HCT116 (cell line): ENCODE measurements at regions not wholly inside any gene's neighbourhood (a gene's known extent, or its start where the extent isn't known, plus 50 kb on each side); places are given as distances from the start of the nearest gene placed in this dataset.

ENCODE experiments used
- ATAC-seq: fragments of 200-7000 bp; cut with Tn5 transposase; 2 replicates; pipeline ENCODE4 v1.9.1; 2020; ENCODE audit warnings: mild to moderate bottlenecking, moderate library complexity
- BruUV-seq: library from RNA; stranded (reverse); fragments of 400-500 nt; replicated peaks from 2 replicates; lab custom pipeline; 2021; lab: Mats Ljungman, UMichigan
- CTCF ChIA-PET: fragments of 300-600 bp; sonication (Branson Sonifier 250); formaldehyde crosslinking; loops from one replicate; lab custom pipeline; 2021; ENCODE audit warnings: antibody characterized with exemption; lab: Charles Lee
- POLR2A ChIA-PET: fragments of 300-600, 350-600 bp; sonication (Branson Sonifier 250); formaldehyde crosslinking; loops from one replicate; lab custom pipeline; 2021; ENCODE audit warnings: antibody characterized with exemption; lab: Charles Lee
- RAD21 ChIA-PET, 2 experiments: fragments of 300-600 bp; sonication (Branson Sonifier 250); formaldehyde crosslinking; loops; one replicate each; lab custom pipeline; 2023; ENCODE audit warnings: low total read pairs in 2 of 2; ENCODE audit not compliant: uncharacterized antibody in 2 of 2, unreplicated experiment in 2 of 2, low non-redundant PET in 1 of 2; lab: Charles Lee
- DNase-seq: peaks from one replicate; pipeline ENCODE4 v3.0.0-alpha.2; 2010; ENCODE audit warnings: low read depth, low spot score
- H2AFZ ChIP-seq: fragments of 200-600 bp; shearing (Covaris generic), sonication (generic); 2 replicates; pipeline ENCODE4 v1.6.1; 2017; ENCODE audit warnings: low read depth, mixed run types, mixed read lengths, antibody characterized with exemption, low read length; ENCODE audit not compliant: poor library complexity, severe bottlenecking
- H3K27ac ChIP-seq: 2 replicates; pipeline ENCODE4 v1.5.1; 2012; ENCODE audit warnings: low read depth, low read length
- H3K27me3 ChIP-seq: fragments of 200-600 bp; sonication (generic); 2 replicates; pipeline ENCODE4 v1.6.1; 2016; ENCODE audit warnings: mixed run types, low read length, mixed read lengths; ENCODE audit not compliant: insufficient read depth
- H3K36me3 ChIP-seq, 2 experiments: fragments of 200-500 bp in 1 of 2; fragments of 200-600 bp in 1 of 2; sonication (Bioruptor generic) in 1 of 2; sonication (generic) in 1 of 2; 2 replicates each; pipeline versions ENCODE4 v1.5.1 to v1.6.1; 2014 to 2016; ENCODE audit warnings: low read length in 2 of 2, inconsistent platforms in 1 of 2, mixed read lengths in 1 of 2, mixed run types in 1 of 2; ENCODE audit not compliant: insufficient read depth in 2 of 2, control insufficient read depth in 1 of 2
- H3K4me1 ChIP-seq, 2 experiments: fragments of 200-600 bp in 1 of 2; sonication (generic) in 1 of 2; 2 replicates each; pipeline versions ENCODE4 v1.5.1 to v1.6.1; 2012 to 2017; ENCODE audit warnings: low read length in 2 of 2, inconsistent platforms in 1 of 2, mild to moderate bottlenecking in 1 of 2, mixed read lengths in 1 of 2, mixed run types in 1 of 2, moderate library complexity in 1 of 2; ENCODE audit not compliant: insufficient read depth in 2 of 2, control insufficient read depth in 1 of 2
- H3K4me2 ChIP-seq: fragments of 200-600 bp; sonication (generic); 2 replicates; pipeline ENCODE4 v1.6.1; 2017; ENCODE audit warnings: mixed run types, low read length, mixed read lengths
- H3K4me3 ChIP-seq, 2 experiments: fragments of 200-600 bp in 1 of 2; sonication (generic) in 1 of 2; replicated peaks in 1 of 2; 2 replicates each; pipeline ENCODE4 v1.5.1; 2011 to 2016; ENCODE audit warnings: low read length in 2 of 2, control low read depth in 1 of 2, low read depth in 1 of 2, mild to moderate bottlenecking in 1 of 2, mixed read lengths in 1 of 2, mixed run types in 1 of 2
- H3K79me2 ChIP-seq: fragments of 200-600 bp; sonication (generic); 2 replicates; pipeline ENCODE4 v1.6.1; 2017; ENCODE audit warnings: mild to moderate bottlenecking, mixed run types, low read length, moderate library complexity, mixed read lengths; ENCODE audit not compliant: insufficient read depth
- H3K9ac ChIP-seq: fragments of 200-600 bp; sonication (generic); 2 replicates; pipeline ENCODE4 v1.6.1; 2016; ENCODE audit warnings: low read length, mixed read lengths
- H3K9me2 ChIP-seq: fragments of 200-600 bp; sonication (generic), shearing (Covaris generic); 2 replicates; pipeline ENCODE4 v1.6.1; 2017; ENCODE audit warnings: mixed run types, mild to moderate bottlenecking, moderate library complexity; ENCODE audit not compliant: insufficient read depth
- H3K9me3 ChIP-seq, 2 experiments: fragments of 200-500 bp in 1 of 2; fragments of 200-600 bp in 1 of 2; sonication (Bioruptor generic) in 1 of 2; sonication (generic) in 1 of 2; 2 replicates each; pipeline ENCODE4 v1.6.1; 2014 to 2017; ENCODE audit warnings: low read length in 2 of 2, mixed read lengths in 2 of 2, inconsistent platforms in 1 of 2, low read depth in 1 of 2, mild to moderate bottlenecking in 1 of 2, mixed run types in 1 of 2, moderate library complexity in 1 of 2; ENCODE audit not compliant: control insufficient read depth in 1 of 2, insufficient read depth in 1 of 2
- H4K20me1 ChIP-seq: fragments of 200-600 bp; sonication (generic), shearing (Covaris generic); 2 replicates; pipeline ENCODE4 v1.6.1; 2017; ENCODE audit warnings: mixed run types, mild to moderate bottlenecking, moderate library complexity; ENCODE audit not compliant: insufficient read depth
- CBX3 ChIP-seq: IDR thresholded peaks from 2 replicates; pipeline ENCODE4 v1.6.1; 2012; ENCODE audit warnings: low read depth
- CTCF ChIP-seq, 3 experiments: fragments of 200-600 bp in 1 of 3; sonication (generic) in 1 of 3; IDR thresholded peaks in 2 of 3; conservative IDR thresholded peaks in 1 of 3; 2 replicates each; pipeline ENCODE4 v1.5.1; 2012 to 2017; ENCODE audit warnings: low read depth in 2 of 3, low read length in 2 of 3, antibody characterized with exemption in 1 of 3, borderline replicate concordance in 1 of 3, control low read depth in 1 of 3, mild to moderate bottlenecking in 1 of 3, mixed read lengths in 1 of 3, mixed run types in 1 of 3, moderate library complexity in 1 of 3; ENCODE audit not compliant: insufficient read depth in 1 of 3
- ELF1 ChIP-seq: IDR thresholded peaks from 2 replicates; pipeline ENCODE4 v1.6.1; 2012; ENCODE audit warnings: low read depth, borderline replicate concordance
- EZH2 ChIP-seq: fragments of 200-600 bp; sonication (generic); IDR thresholded peaks from 2 replicates; pipeline ENCODE4 v1.6.1; 2017; ENCODE audit warnings: antibody characterized with exemption, mixed run types
- JUND ChIP-seq: IDR thresholded peaks from 2 replicates; pipeline ENCODE4 v1.6.1; 2012
- RAD21 ChIP-seq: IDR thresholded peaks from 2 replicates; pipeline ENCODE4 v1.6.1; 2012; ENCODE audit warnings: low read depth, mild to moderate bottlenecking
- SP1 ChIP-seq: IDR thresholded peaks from 2 replicates; pipeline ENCODE4 v1.6.1; 2012; ENCODE audit warnings: low read depth
- TCF7L2 ChIP-seq: IDR thresholded peaks from 2 replicates; pipeline ENCODE4 v1.7.0; 2011; ENCODE audit warnings: borderline replicate concordance, inconsistent platforms; ENCODE audit not compliant: insufficient read depth, insufficient read length; ENCODE audit errors: extremely low read depth
- YY1 ChIP-seq: IDR thresholded peaks from 2 replicates; pipeline ENCODE4 v1.6.1; 2011; ENCODE audit warnings: low read length, low read depth, moderate library complexity, mild to moderate bottlenecking; ENCODE audit not compliant: insufficient replicate concordance; ENCODE audit errors: extremely low read depth
- ZNF274 ChIP-seq: fragments of 200-500 bp; sonication (Bioruptor generic); IDR thresholded peaks from 2 replicates; pipeline ENCODE4 v1.6.1; 2014; ENCODE audit warnings: mild to moderate bottlenecking, low read depth, low read length, inconsistent platforms
- intact Hi-C: fragments of 100-400 bp; cut with micrococcal nuclease; formaldehyde crosslinking; loops from 2 replicates; pipeline ENCODE4 v1.10.0; 2022

DNA sequence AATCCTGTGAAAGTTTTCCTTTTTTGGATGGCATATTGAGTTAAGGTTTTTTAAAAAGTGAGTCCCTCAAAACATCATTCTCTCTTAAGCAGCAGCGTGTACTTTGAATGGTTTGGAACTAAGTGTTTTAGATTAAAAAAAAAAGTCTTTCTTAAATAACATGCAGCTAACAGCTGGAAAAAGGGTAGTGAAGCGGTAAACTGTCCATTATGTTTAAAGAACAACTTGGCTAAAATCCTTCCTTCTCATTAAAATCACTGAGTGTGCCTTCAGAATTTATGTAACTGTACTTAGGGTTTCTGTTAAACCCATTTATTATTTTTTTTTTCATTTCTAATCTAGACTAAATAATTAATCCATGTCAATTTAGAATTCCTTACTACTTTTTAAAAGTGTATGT, 254.2 kb upstream of the ADAMTS5 start (continued):
- TF ChIP-seq TCF7L2 (no peak), SP1 (no peak), JUND (no peak), ZNF274 (no peak), ELF1 (no peak)

DNA sequence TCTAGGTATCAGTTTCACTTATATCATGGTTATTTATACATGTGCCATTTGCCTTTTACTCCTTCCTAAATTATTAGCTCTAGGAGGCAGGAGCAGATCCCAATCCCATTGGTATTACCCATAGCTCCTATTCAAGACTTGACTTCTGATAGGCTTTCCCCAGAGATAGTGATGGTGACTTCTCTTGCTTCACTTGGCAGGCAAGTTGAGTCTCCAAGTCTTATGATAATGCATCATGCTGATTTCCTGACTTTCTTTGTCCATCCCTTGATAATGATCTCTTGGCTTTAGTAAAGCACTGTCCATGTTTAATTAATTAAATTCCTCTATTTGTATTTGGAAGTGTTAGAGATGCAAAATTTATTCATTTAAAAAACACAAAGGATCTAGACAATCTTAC, 253.5 kb upstream of the ADAMTS5 start:
- intact Hi-C loops, result no loop called here
- Histone ChIP-seq H3K9me3 (peaks cover 5 to 28% of the 10 kb centered on the region in 2 experiments; a peak in 2 of 4 replicates), H3K27ac (no peak overlapping the region), H3K36me3 (no peaks in the 10 kb centered on the region), H3K4me2 (no peak overlapping the region), H3K4me3 (no peak overlapping the region), H3K9me2 (no peaks in the 10 kb centered on the region), H3K79me2 (no peaks in the 10 kb centered on the region), H4K20me1 (no peaks in the 10 kb centered on the region), H3K27me3 (no peaks in the 10 kb centered on the region), H3K4me1 (no peaks in the 10 kb centered on the region), H3K9ac (no peak overlapping the region), H2AFZ (no peak overlapping the region)
- no TSS peak for BruUV-seq
- ATAC-seq (no peak), DNase-seq (no peak)
- ChIA-PET POLR2A (no interaction called here), CTCF (no interaction called here), RAD21 (no interaction called here)
- no peak for TF ChIP-seq EZH2
- TF ChIP-seq RAD21, result no peak
- TF ChIP-seq YY1, result no peak
- TF ChIP-seq CTCF (IDR thresholded peaks at IDR 0.05 in 2 of 3, conservative IDR thresholded peaks at IDR 0.05 in 1 of 3; ENCODE audit: borderline replicate concordance in 1 of 3, insufficient read depth in 1 of 3, low read depth in 2 of 3, low read length in 2 of 3), result no peak
- no peak for TF ChIP-seq CBX3
